Activated CD4-positive, CD25-positive, alpha-beta regulatory T cell treated with anti-CD3 and anti-CD28 coated beads, Interleukin-2, amount 50 U/mL, for 16 hours (primary cell): ENCODE measurements at regions not wholly inside any gene's neighbourhood (a gene's known extent, or its start where the extent isn't known, plus 50 kb on each side); places are given as distances from the start of the nearest gene placed in this dataset.

Source experiments
- DNase-seq: peaks from one replicate; pipeline ENCODE4 v3.0.0-alpha.2; 2020; ENCODE audit warnings: low read depth, low spot score

GRCh38 chr11:15616130-15617105, 501.7 kb downstream of the INSC start:
- DNase-seq: no peak

DNA sequence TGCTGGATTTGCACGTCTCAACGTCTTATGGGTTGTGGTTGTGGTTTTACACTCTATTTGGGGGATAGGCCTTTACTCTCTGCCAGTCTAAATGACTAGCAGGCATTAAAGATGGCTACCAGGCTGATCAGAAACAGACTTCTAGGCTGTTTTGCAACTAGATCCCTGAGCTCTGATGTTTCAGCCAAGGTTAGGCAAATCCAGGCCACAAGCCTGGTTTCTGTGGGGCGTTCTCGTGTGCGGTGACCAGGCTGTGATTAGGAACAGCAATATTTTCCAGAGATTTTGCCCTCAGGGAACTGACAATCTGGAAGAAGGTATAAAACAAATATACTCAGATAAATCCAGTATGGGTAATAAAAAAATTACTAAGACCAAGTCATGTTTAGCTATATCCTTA, 502.4 kb downstream of the INSC start:
- DNase-seq: no peak

DNA sequence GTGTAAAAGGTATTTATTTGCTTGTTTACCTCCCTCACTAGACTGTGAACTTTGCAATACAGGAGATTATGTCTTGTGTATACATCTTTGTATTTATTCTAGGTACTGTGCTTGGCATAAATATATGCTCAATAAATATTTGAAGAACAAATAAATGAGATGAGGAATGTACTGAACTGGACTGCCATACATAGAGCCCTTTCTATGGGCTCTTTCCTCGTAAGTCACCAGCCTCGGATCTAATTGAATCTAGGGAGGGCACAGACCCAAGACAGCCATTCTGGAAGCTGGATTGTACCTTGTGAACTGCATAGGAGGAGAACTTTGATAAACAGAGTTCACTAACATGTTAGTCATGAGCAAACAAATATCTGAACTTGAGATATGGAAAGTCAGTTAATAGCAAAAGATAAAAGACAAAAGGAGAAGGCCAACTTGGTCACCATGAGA, 503.9 kb downstream of the INSC start:
- DNase-seq: no peak

GRCh38 chr11:15621565-15621964, 506.8 kb downstream of the INSC start:
- DNase-seq: no peak

GRCh38 chr11:15622231-15622890, 507.6 kb downstream of the INSC start:
- no peak for DNase-seq

- DNase-seq: no peak
Measured at GRCh38 chr11:15624701-15625100, 510.0 kb downstream of the INSC start.

GRCh38 chr11:15625691-15626090, 511.0 kb downstream of the INSC start:
- DNase-seq: no peak

- no peak for DNase-seq
Measured at GRCh38 chr11:15627560-15627959, 512.8 kb downstream of the INSC start.

DNA sequence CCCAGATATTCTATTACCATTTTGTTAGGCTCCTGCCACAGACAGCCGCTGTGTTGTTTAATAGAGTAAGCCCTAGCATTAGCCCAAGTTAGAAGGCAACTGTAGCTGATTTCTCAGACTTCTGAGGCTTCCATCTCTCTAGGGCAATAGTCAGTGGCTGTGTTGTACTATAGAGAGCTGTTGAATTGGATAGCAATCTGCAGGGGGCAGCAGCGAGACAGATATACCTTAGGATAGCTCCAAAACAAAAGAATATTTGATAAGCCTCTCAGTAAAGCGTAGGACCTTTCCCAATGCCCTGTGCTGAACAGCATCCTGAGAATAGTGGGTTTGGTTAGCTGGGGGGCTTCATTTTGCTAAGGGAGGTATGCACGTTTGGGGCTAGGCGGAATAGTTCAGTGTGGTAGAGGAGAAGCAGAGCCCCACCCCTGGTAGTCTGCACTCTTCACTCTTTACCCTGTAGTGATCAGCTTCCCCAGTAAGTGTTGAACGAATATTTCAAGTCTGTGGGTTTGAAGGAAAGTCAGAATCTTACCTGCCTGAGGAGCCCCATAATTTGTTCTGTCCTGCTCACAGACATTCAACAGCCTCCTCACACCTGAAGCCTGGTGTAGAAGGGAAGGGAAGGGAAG, 515.1 kb downstream of the INSC start:
- no peak for DNase-seq

DNA sequence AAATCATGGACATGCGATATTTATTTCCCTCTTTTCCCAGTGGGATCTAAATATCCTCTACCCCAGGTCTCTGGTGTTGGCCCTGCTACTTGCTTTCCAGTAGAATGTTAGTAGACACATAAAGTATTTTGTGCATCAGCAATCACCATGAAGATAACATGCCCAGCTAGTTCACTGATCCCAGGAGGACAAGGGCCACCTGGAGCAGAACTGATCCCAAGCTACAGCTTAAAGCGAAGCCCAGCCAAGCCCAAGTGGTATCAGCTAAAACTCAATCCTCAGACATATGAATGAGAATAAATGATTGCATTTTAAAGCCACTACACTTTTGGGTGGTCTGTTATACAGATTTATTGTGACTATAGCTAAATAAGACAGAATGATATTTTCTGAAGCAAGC, 516.2 kb downstream of the INSC start:
- no peak for DNase-seq

GRCh38 chr11:15635521-15635920, 520.8 kb downstream of the INSC start:
- no peak for DNase-seq

GRCh38 chr11:15636521-15637089, 521.9 kb downstream of the INSC start:
- DNase-seq: no peak

GRCh38 chr11:15638386-15638787, 523.7 kb downstream of the INSC start:
- DNase-seq: no peak

GRCh38 chr11:15640318-15640717, 525.6 kb downstream of the INSC start:
- DNase-seq: no peak

DNA sequence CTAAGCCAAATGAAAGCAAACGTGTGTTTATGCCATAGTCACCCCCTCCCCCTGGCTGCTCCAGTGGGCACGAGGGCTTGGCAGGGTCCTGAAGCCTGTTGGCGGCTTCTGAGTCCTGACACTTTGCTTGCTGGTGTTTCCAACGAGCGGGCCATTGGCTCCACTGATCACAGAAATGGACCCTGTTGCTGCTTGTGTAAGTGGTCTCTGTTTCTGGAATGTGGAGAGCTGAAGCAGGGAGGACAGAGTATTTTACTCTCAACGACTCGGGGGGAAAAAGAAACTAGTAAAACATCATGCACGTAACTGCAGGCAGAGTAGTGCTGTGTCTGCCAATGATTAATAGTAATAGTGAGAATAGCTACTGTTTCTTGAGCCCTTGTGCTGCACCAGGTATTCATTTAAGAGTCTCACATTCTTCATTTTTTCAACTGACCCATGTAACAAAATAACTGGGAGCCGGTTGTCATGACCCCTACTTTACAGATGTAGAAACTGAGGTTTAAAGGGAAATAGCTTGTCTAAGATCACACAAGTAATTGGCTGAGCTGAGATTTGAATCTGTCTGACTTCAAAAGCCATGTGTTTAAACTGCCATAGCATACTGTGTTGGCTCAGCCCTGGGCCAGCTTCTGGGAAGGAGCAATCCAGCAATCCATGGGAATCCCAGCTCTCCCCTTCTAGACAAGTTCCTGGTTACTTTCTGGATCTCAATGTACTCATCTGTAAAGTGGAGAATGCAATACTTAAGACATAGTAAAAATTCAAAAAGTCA, 526.7 kb downstream of the INSC start:
- DNase-seq: no peak

DNA sequence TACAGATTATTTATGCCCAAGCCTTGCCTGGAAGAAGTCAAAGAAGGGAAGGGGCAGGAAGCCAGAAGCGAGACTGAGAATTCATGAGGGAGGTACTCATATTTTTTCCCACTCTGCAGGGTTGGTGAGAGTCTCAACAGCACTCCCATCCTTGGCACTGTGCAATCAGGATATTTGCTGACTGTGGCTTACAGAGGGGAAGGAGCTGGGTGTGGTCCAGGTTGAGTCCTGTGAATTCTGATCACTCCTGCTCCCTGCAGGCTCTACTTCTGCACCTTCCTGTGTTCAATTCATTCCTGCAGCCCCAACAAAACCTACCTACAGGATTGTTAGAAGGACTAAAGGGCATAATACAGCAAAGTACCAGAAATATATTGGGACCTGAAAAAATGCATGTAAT, 530.5 kb downstream of the INSC start:
- DNase-seq: no peak

GRCh38 chr11:15649371-15650104, 534.8 kb downstream of the INSC start:
- DNase-seq: no peak

GRCh38 chr11:15650105-15650938, 535.6 kb downstream of the INSC start:
- peak; percentile 34 for DNase-seq

GRCh38 chr11:15651033-15651432, 536.3 kb downstream of the INSC start:
- DNase-seq: no peak

GRCh38 chr11:15651816-15652215, 537.1 kb downstream of the INSC start:
- DNase-seq: no peak
